Activated T-cell treated with anti-CD3 and anti-CD28 coated beads, Interleukin-2, amount 50 U/mL, for 1 hour (primary cell): ENCODE measurements at regions not wholly inside any gene's neighbourhood (a gene's known extent, or its start where the extent isn't known, plus 50 kb on each side); places are given as distances from the start of the nearest gene placed in this dataset.

Source experiments
- DNase-seq: peaks from one replicate; pipeline ENCODE4 v3.0.0-alpha.2; 2020

DNA sequence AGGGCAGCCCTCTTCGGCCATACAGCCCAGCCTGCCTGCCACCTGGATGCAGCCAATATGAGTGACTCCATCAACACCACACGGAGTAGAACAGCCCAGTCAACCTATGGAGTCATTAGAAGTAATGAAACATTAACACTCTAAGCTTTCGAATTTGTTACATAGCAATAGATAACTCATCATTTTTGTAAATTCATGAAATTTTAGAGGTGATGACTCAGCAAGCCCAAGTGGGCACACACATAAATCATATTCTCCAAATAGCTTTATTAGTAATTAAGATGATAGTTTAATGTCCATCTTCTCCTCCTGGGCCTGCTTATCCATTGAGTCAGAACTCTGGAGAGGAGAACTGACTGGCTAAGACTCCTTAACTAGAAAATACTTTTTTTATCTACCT is 335.0 kb upstream of the KCNH8 start:
- no peak for DNase-seq

DNA sequence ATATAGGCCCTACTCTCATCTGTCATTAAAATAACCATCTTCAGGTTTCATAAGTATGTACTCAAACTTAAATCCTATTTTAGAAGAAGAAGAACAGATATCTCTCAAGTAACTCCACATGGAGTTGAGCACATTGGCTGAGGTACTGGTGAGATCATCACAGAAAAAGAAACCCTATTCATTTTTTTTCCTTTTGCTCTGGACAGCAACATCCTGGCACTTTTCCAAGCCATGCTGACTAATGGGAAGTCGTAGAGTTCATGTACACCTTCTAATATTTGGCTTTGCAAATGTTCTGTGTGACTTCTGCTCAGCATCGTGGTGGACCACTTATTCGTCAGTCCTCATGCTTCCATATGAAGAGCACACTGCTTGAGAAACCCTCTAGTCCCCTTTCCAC is 336.0 kb upstream of the KCNH8 start:
- DNase-seq: no peak

DNA sequence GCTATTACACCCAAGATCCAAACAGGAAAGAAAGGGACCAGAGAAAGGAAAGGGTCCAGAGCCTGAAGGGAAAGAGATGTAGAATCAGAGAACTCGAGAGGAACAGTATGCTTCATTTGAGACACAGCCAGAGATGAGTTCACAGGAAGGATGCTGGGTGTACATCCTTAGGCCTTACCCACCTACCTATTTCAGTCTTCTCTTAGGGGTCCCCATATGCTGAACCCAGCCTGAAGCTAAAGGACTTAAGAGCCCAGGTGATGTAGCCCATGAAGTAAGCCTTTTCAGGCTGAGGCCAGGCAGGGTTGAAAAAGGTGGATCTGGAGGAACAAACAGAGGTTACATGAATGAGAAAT is 338.0 kb upstream of the KCNH8 start:
- no peak for DNase-seq

DNA sequence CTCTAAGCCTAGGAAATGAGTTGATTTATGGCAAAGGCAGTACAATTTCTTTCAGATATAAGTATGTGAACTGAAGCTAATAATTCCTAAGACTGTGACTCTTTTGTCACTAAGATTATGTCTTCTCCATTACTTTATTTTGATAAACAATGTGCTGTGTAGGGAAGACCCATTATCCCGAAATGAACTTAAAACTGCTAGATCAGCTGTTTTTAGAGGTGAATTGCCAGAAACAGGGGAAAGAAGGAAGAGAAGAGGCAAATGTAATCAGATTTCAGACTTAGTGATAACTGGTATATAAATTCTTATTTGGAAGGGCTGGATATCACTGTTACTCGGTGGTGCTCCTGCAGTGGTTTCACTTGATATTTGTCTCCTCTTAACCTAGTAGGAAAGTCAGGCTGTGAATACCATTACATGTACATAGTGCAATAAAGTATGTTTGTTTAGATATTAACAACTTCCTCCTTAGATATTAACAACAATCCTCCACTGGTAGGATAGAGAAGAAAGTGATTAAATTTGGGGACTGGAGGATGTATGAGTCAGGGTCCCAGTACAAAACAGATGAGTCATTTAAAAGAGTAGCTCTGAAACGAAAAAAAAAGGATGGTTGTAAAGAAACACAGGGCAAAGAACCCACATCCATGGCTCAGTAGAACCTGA is 338.5 kb upstream of the KCNH8 start:
- DNase-seq: no peak

DNA sequence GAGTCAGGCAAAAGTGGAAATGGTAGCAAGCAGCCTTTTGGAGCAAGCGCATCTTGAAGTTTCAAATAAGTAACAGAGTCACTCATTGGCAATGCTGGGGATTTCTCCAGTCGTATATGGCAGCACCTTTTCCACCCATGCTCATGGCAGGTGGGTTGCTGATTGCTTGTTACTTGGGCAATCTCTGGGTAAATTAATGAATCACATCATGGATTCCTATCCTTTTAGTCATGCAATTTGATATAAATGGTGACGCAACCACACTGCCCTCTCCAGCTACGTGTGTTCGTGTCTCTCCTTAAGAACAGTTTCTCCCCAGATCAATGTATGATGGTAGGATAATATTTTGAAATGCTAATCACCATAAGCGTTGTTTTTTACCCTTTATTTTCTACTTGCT is 339.9 kb upstream of the KCNH8 start:
- DNase-seq: no peak

DNA sequence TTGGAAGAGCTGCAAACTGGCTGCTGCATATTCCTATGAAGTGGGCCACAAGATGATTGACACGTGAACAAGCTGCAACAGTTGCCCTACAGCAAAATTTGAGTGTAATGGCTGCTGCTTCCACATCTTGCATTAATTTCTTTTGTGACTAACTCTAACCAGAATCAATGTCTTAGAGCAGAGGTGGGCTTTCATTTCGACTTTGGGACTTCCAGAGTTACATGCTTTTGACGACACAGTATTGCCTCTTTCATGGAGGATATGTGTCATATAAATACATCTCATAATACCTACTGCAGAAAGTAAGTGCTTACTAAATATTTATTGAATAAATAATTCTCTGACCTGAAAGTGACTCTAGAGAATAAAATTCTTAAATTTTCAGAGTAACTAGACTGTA is 340.7 kb upstream of the KCNH8 start:
- DNase-seq: no peak

DNA sequence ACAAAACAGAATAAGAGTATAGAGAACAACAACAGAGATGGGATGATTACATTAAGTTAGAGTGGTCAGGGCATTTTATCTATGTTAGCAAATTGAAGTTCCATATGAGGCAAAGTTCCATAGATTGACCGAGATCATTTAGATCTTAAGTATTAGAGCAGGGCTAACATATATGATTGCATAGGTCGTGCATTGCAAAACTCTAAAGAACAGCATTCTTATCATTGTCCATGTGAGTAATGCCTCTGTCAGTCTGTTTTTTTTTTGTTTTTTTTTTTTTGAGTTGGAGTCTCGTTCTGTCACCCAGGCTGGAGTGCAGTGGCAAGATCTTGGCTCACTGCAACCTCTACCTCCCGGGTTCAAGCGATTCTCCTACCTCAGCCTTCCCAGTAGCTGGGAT is 341.7 kb upstream of the KCNH8 start:
- DNase-seq: no peak

DNA sequence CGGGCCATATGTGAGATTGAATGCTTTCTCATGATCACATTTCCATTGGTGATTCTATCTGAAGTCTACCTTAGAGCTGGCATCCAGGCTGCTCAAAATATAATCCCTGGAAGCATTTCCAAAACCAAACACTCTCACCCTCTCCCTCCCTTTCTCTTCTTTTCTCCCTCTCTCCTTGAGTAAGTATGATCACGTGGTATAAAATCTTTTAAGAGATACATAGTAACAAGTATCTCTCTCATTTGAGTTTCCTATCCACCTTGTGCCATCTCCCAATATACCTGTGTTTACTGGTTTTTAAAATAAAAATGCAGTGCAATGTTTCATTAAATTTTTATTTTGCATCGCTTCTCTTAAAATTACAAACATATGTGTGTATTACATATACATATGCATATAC is 350.9 kb upstream of the KCNH8 start:
- DNase-seq: no peak

DNA sequence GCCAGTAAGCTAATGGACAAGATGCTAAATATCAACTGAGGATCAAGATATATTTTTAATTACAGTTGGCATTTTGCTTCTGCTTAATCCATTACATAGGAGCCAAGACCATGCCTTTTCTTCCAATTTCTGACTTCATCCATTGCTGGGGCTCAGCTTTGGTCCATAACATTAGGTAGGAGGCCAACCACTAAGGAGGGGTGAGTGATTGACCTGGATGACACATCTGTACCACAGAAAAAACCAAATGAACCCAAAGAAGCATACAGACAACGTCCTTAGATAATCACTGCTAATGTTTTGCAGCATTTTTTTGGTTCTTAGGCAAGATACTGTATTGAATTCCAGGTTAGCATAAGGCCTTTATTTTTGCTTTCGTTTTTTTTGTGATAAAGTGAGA is 353.2 kb upstream of the KCNH8 start:
- DNase-seq: no peak

DNA sequence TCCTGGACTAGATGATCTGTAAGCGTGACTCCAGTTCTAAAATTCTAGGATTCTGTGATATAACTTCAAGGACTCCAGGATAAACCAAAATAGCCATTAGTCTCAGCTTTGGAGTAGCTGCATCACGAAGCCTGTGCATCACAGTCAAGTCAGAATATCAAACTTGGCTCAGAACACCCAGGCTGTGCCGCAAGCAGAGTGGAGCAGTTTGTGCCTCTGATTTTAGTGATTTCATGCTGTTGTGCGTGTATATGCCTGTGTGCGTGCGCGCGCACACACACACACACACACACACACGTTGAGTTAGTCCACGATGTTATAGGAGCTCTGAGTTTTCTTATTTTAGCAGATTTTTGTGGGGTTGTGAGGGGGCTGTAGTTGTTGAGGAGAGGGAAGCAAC is 356.6 kb upstream of the KCNH8 start:
- DNase-seq: no peak

DNA sequence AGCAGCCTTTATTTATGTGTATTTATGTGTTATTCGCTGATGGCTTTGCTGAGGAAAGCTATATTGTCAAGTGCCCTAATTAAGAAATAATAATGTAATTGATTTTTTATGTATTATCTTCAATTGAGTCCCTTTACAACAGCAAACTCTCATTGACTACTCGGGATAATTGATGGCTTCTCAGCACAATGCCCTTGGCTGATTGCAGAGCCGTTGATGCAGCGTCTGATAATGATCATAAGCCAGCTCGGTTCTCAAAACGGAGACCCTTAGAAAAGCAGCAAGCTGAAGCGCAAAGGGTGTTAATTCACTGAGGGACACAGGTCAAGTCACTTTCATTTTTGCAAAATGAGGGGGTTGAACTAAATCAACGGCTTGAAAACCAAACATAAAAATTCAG is 357.1 kb upstream of the KCNH8 start:
- no peak for DNase-seq

DNA sequence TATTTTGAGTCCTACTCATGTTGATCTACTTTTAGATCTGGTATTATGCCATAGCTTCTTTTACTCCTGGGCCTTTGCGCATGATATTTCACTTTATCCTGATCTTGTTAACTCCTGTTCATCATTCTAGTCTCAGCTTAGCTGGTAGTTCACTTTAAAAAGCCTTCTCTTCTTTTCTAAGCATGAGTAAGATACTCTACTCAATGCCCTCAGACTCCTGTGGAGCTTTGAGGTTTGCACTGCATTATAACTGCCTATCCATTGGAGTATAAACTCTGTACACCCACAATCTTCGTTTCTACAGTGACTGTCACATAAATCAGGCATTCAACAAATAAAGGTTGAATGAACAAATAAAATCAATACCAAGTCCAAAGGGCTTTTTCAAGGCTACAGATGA is 357.9 kb upstream of the KCNH8 start:
- DNase-seq: no peak

DNA sequence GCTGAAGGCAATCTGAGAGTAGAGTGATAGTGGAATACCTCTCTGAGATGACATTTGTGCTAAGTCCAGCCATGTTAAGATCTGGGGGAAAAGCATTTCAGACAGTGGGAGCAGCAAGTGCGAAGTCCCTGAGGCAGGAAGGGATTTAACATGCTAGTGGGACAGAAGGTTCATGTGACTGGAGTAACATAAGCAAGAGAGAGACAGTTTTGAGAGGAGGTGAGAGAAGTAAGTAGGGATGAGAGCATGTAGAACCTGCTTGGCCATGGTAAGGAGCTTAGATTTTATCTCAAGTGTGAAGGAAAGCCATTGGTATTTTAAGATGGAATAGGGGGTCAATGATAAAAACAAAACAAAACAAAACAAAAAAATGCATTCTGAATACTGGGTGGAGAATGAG is 358.6 kb upstream of the KCNH8 start:
- no peak for DNase-seq

DNA sequence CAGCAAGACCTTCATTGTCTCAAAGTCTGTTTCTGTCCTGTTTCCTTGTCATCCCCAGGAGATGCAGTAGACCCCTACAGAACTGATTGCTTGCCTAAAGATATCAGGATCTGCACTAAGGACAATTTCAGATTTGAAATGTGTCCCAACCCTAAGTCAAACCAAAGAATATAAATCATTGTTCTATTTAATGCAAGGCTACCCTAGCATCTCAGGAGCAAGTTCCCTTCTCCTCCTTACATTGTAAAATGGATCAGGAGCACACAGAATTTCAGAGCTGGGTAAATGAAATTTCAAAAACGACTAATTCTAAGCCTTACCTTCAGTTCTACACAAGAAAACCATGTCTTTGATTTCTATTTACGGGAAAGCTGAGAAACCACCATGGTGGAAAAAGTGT is 360.9 kb upstream of the KCNH8 start:
- DNase-seq: no peak

DNA sequence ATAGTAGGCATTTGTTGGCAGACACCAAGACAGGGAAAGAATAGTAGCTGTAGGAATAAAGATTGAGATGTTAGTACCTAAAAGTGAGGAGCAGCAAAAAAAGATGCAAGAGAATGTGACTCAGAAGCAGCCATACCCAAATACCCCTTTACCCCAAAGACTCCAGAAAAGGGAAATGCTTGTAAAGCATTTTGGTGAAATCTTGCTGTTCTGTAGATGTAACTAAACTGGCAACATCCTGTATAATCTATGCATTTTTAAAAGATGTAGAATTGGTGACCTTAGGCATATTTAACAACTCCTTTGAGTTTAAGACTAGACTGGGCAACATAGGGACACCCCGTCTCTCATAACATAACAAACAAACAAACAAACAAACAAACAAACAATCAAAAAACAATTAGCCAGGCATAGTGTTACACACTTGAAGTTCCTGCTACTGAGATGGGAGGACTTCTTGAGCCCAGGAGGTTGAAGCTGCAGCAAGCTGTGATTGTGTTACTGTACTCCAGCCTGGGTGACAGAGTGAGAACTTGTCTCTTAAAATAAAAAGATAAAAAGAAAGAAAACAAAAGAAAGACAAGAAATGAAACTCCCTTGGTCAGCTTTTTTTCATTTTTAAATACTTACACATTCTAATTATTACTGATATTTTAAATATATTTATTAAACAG is 361.5 kb upstream of the KCNH8 start:
- no peak for DNase-seq

DNA sequence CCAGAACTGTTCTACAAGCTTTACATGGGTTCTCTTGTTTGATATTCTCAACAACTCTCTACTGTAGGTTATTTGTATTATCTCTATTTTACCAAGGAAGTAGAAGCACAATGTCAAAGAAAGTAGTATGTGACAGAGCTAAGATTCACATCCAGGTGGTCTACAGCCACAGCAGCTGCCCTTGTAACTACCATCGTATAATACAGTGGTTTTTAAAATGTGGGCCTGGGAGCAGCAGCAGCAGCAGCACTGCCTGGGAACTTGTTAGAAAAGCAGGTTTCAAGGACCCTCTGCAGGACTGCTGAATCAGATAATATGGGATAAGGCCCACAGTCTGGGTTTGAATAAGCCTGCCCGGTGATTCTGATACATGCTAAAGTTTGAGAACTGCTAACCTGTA is 357.1 kb upstream of the SATB1 start:
- no peak for DNase-seq

DNA sequence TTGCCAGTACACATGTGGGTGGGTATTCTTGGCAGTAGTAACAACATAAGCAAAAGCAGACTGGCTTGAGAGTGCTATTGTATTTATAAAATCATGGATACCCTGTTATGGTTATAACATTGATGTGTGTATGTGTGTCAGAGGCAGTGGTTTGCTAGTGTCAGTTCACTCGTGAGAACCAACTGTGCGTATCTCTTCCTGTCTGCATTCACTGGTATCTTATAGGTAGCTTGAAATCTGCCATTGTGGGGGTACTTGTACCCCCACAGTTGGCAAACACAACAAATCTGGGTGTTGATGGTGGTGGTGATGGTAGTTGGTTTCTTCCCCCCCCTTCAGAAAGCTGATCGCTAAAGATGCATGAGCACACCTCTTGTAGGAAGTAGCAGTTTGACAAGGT is 355.8 kb upstream of the SATB1 start:
- DNase-seq: peak; percentile 20

DNA sequence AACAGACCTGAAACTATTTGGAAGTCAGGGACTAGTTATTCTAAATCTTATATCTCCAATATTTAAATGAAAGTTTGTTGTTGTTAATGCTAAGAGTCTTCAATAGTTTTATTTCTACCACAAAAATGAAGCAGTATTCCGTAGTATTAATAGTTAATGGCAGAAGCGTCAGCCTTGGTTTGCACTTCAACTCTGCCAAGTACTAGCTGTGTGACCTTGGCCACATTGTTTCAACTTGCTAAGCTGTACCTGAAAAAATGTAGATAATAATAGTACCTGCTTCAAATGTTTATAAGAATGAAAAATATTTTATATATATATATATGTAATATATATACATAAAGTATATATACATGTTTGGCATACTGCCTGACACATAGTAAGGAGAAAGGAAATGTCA is 354.6 kb upstream of the SATB1 start:
- no peak for DNase-seq

DNA sequence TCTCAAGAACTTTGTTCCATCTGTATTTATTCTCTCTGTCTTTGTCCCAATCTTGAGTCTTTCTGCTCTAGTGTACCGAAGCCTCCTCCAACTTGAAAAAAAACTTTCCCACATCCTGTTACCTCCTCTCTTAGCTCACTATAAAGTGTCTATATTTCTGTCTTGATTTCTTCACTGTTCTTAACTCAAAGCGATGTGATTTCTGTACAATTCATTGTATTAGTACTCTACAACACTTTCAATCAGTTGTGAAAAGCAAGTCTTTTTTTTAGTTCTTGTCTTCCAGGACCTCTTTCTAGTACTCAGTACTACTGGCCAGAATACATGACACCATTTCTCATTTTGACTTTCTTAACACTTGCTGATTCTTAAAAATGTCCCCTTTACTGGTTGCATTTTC is 353.5 kb upstream of the SATB1 start:
- DNase-seq: no peak

DNA sequence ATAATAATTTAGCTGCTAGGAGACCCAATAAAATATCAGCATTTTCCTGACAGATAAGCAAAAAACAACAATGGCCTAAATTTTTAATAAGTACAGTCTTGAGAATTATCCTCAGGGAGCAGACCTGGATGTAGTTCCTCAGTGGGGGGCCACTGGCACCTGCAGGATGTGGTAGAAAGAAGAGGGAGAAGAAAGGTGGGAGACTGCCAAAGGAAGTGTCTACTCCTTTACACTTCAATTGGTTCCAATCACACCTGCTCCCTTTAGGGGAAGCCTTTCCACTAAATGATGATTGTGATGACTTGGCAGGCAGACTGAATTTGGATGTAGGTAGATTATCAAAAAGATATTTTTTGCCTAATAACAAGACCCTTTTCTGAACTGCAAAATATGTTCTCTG is 353.0 kb upstream of the SATB1 start:
- no peak for DNase-seq

DNA sequence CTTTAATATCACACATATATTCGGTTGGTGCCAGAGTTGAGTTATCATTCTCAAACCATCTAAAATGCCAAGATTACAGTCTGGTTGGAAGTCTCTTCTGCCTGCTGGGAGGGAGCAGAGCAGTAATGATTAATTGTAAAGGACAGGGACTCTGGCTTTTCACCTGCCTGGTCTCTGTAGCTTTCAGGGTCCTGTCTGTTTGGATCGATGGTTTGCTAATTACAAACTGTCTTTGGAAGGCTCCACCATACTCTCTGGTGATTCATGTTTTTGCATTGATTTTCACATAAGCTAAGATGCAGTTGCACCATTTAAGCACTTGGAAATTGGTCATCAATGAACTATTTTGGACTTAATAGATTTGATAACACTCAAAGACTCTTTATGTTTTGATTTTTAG is 350.4 kb upstream of the SATB1 start:
- no peak for DNase-seq

DNA sequence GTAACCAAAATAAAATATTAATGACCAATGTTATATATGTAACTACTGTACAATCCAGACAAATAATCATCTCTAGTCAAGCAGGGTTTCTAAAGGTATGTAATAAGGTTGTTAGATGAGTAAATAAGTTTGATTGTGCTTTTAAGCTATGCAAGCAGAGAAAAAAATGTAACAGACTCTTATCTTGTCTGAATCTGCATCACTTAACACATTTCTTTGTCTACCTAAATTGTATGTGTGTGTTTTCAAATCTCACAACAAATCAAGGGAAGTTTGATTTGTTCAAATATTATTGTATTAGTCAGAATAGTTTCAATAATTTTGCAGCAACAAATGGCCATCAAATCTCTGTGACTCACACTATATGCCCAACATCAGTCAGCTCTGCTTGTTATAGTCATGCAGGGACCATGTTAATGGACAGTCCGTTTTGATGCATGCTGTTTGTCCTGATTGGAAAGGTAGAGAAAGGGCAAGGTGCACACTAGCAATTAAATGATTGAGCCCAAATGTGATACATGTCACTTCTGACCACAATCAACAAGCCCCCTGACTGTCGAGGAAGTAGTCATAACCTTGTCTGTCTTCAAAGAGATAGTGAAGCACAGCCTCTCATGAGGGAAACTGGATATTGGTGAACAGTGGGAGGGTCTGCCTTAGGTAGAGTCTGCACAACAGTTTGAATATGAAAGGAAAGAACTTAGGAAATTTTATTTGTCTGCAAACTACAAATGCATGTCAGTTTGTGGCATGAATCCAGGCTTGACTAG is 349.4 kb upstream of the SATB1 start:
- DNase-seq: no peak

DNA sequence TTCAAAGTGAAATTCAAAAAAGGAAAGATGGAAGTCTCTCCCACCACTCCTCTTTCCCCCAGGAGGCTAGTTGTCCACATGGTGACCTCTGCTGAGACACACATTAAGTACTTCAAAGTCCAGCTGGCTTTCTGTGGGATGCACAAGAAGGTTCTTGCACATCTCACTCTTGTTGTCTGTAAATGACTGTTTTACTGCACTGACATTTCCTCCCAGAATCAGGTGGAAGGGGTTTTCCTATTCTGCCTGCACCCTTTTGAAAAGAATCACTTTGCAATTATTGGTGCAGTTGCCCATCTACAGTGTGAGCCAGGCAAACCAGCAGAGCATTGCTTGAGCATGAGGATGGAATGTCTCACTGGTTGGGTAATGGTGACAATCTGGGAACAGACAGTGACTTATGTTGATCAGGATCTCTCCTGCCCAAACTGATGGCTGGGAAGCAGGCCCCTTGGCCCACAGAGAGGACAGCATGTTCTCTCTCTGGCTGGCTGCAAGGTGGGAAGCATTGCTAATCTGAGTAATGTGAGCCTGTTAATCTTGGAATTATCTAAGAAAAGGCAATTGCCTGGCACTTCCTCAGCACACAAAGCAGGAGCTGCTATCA is 347.7 kb upstream of the SATB1 start:
- no peak for DNase-seq

DNA sequence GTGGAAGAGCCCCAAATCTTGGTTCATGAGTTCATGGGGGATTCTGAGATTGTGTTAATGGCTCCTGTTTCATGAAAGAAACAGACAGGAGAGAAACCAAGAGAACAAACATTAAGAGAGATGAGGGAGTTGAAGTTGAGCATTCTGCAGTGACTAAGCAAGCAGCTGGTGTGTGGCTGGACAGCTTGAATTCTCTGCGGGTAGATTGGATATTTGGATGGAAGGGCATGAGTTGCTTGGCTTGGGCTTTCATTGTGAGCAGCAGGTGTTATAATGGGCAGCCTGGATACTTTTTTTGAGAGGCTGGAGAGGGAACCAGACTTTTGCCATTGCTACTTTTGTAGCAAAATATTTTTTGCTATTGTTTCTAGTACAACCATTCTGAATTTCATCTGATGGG is 346.8 kb upstream of the SATB1 start:
- no peak for DNase-seq
